ENCODE measurements at regions not wholly inside any gene's neighbourhood (a gene's known extent, or its start where the extent isn't known, plus 50 kb on each side); places are given as distances from the start of the nearest gene placed in this dataset.

DNA sequence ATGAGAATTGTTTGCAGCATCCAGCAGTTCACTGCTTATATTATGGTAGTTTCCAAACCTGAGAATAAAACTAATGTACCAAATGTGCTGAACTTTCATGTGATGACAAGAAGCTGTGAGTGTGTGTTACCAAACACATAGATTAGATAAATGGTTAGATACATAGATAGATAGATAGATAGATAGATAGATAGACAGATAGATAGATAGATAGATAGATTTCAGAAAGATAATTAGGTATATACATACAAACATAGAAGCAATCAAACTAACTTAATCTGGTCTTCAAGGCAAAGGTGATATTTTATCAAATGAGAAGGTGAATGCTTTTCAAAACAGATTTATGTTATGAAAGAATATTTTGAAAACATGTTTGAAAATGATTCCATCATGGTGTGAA is 147.3 kb upstream of the C11orf58 start:
- TF ChIP-seq, protein P1, sequence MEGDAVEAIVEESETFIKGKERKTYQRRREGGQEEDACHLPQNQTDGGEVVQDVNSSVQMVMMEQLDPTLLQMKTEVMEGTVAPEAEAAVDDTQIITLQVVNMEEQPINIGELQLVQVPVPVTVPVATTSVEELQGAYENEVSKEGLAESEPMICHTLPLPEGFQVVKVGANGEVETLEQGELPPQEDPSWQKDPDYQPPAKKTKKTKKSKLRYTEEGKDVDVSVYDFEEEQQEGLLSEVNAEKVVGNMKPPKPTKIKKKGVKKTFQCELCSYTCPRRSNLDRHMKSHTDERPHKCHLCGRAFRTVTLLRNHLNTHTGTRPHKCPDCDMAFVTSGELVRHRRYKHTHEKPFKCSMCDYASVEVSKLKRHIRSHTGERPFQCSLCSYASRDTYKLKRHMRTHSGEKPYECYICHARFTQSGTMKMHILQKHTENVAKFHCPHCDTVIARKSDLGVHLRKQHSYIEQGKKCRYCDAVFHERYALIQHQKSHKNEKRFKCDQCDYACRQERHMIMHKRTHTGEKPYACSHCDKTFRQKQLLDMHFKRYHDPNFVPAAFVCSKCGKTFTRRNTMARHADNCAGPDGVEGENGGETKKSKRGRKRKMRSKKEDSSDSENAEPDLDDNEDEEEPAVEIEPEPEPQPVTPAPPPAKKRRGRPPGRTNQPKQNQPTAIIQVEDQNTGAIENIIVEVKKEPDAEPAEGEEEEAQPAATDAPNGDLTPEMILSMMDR (IDR thresholded peaks at IDR 0.05; ENCODE audit: low read depth, low read length): no peak
- no peak for TF ChIP-seq EZH2phosphoT487 (IDR thresholded peaks at IDR 0.05; ENCODE audit: low read depth)
